K562 (cell line): ENCODE measurements at regions not wholly inside any gene's neighbourhood (a gene's known extent, or its start where the extent isn't known, plus 50 kb on each side); places are given as distances from the start of the nearest gene placed in this dataset.
"Not testable (repeated sequence)": the region's sequence is repeated elsewhere in the genome, so short reads cannot be mapped to it uniquely, and the experiment has no call there.

ENCODE experiments used
- ATAC-seq: fragments of 200-7000 bp; cut with Tn5 transposase; 3 replicates; pipeline ENCODE4 v1.9.1; 2020; ENCODE audit warnings: moderate library complexity
- BruUV-seq: library from RNA; stranded (reverse); fragments of 400-500 nt; replicated peaks from 2 replicates; lab custom pipeline; 2021; lab: Mats Ljungman, UMichigan
- CTCF ChIA-PET: fragments of 300-600 bp; formaldehyde crosslinking; extraction: SDS; loops from one replicate; lab custom pipeline; 2021; ENCODE audit warnings: low intra/inter-chr PET ratio; lab: Yijun Ruan, JAX
- POLR2A ChIA-PET: fragments of 300-600, 350-650 bp; sonication (Branson Sonifier 250); formaldehyde crosslinking; extraction: SDS; loops from one replicate; lab custom pipeline; 2021; ENCODE audit warnings: antibody characterized with exemption, inconsistent platforms; lab: Yijun Ruan, JAX
- DNase-seq, 4 experiments: peaks; one replicate each; pipeline versions ENCODE4 v3.0.0 to v3.0.0-alpha.2; 2011 to 2018; ENCODE audit warnings: low spot score in 3 of 4, mixed read lengths in 3 of 4; ENCODE audit errors: extremely low read depth in 1 of 4
- FAIRE-seq: peaks from 2 replicates; lab custom pipeline; 2011; peaks lifted over from hg19 to GRCh38; lab: Jason Lieb, UNC
- H2AFZ ChIP-seq: 2 replicates; pipeline ENCODE4 v1.6.0; 2011; ENCODE audit warnings: low read depth, low read length, control low read depth, inconsistent platforms
- H3K27ac ChIP-seq: fragments of 200-600 bp; 3 replicates; pipeline ENCODE4 v1.8.0; 2011; ENCODE audit warnings: low read depth, mild to moderate bottlenecking, control low read depth, inconsistent platforms, low read length, moderate library complexity, mixed read lengths; ENCODE audit errors: extremely low read depth
- H3K27me3 ChIP-seq, 2 experiments: fragments of 300-600 bp in 1 of 2; 2 replicates in 1 of 2; 3 replicates in 1 of 2; pipeline versions ENCODE4 v1.6.0 to v1.8.0; 2011; ENCODE audit warnings: inconsistent platforms in 2 of 2, low read length in 2 of 2, mild to moderate bottlenecking in 1 of 2, mixed read lengths in 1 of 2, moderate library complexity in 1 of 2; ENCODE audit not compliant: control insufficient read depth in 2 of 2, insufficient read depth in 2 of 2
- H3K36me3 ChIP-seq: fragments of 300-600 bp; 3 replicates; pipeline ENCODE4 v1.8.0; 2011; ENCODE audit warnings: mild to moderate bottlenecking, low read length, inconsistent platforms; ENCODE audit not compliant: control insufficient read depth, insufficient read depth
- H3K4me1 ChIP-seq, 2 experiments: fragments of 200-600 bp in 1 of 2; replicated peaks in 1 of 2; 2 replicates in 1 of 2; 3 replicates in 1 of 2; pipeline versions ENCODE4 v1.5.1 to v1.8.0; 2011; ENCODE audit warnings: inconsistent platforms in 2 of 2, low read length in 2 of 2, mild to moderate bottlenecking in 1 of 2, mixed read lengths in 1 of 2, moderate library complexity in 1 of 2; ENCODE audit not compliant: control insufficient read depth in 2 of 2, insufficient read depth in 2 of 2
- H3K4me2 ChIP-seq: 2 replicates; pipeline ENCODE4 v1.6.1; 2011; ENCODE audit warnings: low read length, control low read depth, inconsistent platforms, mixed read lengths; ENCODE audit not compliant: insufficient read depth
- H3K4me3 ChIP-seq: fragments of 200-600 bp; sonication (generic), shearing (Covaris generic); 2 replicates; pipeline ENCODE4 v1.5.1; 2016; ENCODE audit warnings: control low read depth, inconsistent platforms
- H3K79me2 ChIP-seq: fragments of 200-600 bp; 3 replicates; pipeline ENCODE4 v1.8.0; 2011; ENCODE audit warnings: low read length, inconsistent platforms; ENCODE audit not compliant: control insufficient read depth, insufficient read depth
- H3K9ac ChIP-seq, 2 experiments: 2 replicates each; pipeline versions ENCODE4 v1.6.0 to v1.6.1; 2011; ENCODE audit warnings: low read depth in 2 of 2, low read length in 2 of 2, control low read depth in 1 of 2, inconsistent platforms in 1 of 2, mild to moderate bottlenecking in 1 of 2, mixed read lengths in 1 of 2; ENCODE audit not compliant: insufficient read depth in 1 of 2
- H3K9me1 ChIP-seq: one replicate; pipeline ENCODE4 v1.6.0; 2011; ENCODE audit warnings: inconsistent platforms, mild to moderate bottlenecking, low read length, moderate library complexity; ENCODE audit not compliant: control insufficient read depth, insufficient read depth
- H3K9me3 ChIP-seq: replicated peaks from 2 replicates; pipeline ENCODE4 v1.5.1; 2011; ENCODE audit warnings: low read depth, low read length, inconsistent platforms; ENCODE audit not compliant: control insufficient read depth, insufficient read depth
- H4K20me1 ChIP-seq: replicated peaks from 2 replicates; pipeline ENCODE4 v1.6.1; 2011; ENCODE audit warnings: low read length, inconsistent platforms, mixed read lengths; ENCODE audit not compliant: control insufficient read depth, insufficient read depth
- WGBS: fragments of 100-300 bp; shearing (Covaris generic); methylation state at CpG from one replicate; pipeline ENCODE4 v1.1.6; 2016; ENCODE audit warnings: low coverage, mixed read lengths; ENCODE audit not compliant: insufficient coverage; ENCODE audit errors: missing lambda C conversion rate; 5-methylcytosine and 5-hydroxymethylcytosine counted together
- in situ Hi-C: fragments of 300-500 bp; cut with MboI; formaldehyde crosslinking; loops from 4 replicates; pipeline ENCODE4 v1.15.0; 2018; ENCODE audit warnings: inconsistent platforms, mixed read lengths
- intact Hi-C: fragments of 100-400 bp; cut with micrococcal nuclease; formaldehyde crosslinking; loops from 2 replicates; pipeline ENCODE4 v1.14.2; 2022

DNA sequence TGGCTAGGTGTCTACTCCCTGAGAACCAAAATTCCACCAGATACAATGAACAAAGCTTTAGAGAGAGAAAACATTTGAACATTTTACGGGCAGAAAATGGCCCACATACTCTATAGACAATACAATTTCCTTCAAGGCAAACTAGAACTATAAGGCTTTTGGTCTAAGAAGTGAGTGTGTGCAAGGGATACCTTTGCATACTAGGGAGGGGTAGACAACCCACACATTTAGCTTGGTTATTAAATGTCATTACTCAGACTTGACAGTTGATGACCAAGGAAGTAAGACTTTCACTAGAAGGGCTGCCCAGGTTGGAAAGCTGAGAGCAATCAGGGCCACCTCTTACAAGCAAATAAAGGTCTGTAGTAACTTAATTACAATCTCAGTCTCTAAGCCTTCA, 64.0 kb upstream of the PLEKHM1 start:
- H2AFZ ChIP-seq, H3K4me3 ChIP-seq, H3K27ac ChIP-seq, intact Hi-C loops, POLR2A ChIA-PET, H4K20me1 ChIP-seq, H3K4me1 ChIP-seq, H3K9ac ChIP-seq, H3K79me2 ChIP-seq, H3K4me2 ChIP-seq, H3K27me3 ChIP-seq, H3K36me3 ChIP-seq, FAIRE-seq, ATAC-seq, in situ Hi-C loops, BruUV-seq, H3K9me1 ChIP-seq, CTCF ChIA-PET, H3K9me3 ChIP-seq, DNase-seq: not testable (repeated sequence)
- no CpG with 5 or more reads among the region's 1 CpG for WGBS

DNA sequence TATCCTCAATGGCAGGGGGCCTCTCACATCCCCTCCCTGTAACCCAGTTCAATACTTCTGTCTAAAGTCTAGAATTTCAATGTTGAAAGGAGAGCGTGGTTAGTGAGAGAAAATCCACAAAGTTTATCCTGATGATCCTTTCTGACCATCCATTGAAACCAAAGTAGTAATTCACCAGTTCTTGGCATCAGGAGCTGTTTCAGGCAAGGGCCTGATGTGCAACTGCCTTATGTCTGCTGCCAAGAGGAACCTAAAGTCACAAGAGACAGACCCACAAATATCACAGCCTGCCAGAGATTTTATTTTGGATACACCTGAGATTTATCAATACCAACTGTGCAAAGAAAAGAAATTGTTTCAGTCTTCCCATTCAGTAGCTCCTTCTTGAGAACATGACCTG, 68.3 kb upstream of the PLEKHM1 start:
- H3K27me3 ChIP-seq, H3K79me2 ChIP-seq, H3K4me3 ChIP-seq, H4K20me1 ChIP-seq, in situ Hi-C loops, H3K4me2 ChIP-seq, H3K4me1 ChIP-seq, H3K36me3 ChIP-seq, H3K9me3 ChIP-seq, POLR2A ChIA-PET, intact Hi-C loops, H3K9me1 ChIP-seq, BruUV-seq, H2AFZ ChIP-seq, DNase-seq, CTCF ChIA-PET, FAIRE-seq, H3K9ac ChIP-seq, ATAC-seq, H3K27ac ChIP-seq: not testable (repeated sequence)
- no CpG with 5 or more reads among the region's 1 CpG for WGBS

DNA sequence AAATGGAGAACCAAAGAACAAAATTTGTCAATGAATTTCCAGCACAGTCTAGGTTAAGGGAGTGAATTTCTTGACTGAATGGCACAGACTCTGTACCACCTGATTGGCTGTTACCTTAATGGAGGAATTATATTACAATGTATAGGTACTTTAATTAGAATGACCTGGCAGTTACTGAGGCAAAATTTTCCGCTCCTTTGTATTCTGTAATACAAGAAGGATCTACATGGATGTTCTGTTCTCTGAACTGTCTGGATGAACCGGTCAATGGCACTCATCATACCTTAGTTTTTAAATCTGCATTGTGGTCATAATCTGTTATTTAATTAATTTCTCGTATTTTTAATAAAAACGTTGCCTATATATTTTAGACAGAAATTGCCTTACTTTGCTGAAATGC, 72.3 kb upstream of the PLEKHM1 start:
- H3K79me2 ChIP-seq, H3K27me3 ChIP-seq, H3K4me2 ChIP-seq, POLR2A ChIA-PET, H3K9me3 ChIP-seq, H3K9ac ChIP-seq, H3K36me3 ChIP-seq, H3K9me1 ChIP-seq, BruUV-seq, DNase-seq, ATAC-seq, intact Hi-C loops, H3K27ac ChIP-seq, FAIRE-seq, H3K4me1 ChIP-seq, in situ Hi-C loops, H2AFZ ChIP-seq, CTCF ChIA-PET, H3K4me3 ChIP-seq, H4K20me1 ChIP-seq: not testable (repeated sequence)
- WGBS: 0% methylated on average over 3 of the region's 4 CpGs

GRCh38 chr17:45563283-45563682, 72.8 kb upstream of the PLEKHM1 start:
- ATAC-seq, FAIRE-seq, BruUV-seq: not testable (repeated sequence)

More at GRCh38 chr17:45563283-45563682, 72.8 kb upstream of the PLEKHM1 start:
- H3K4me2 ChIP-seq, H3K79me2 ChIP-seq, CTCF ChIA-PET, DNase-seq, H4K20me1 ChIP-seq, H3K9me3 ChIP-seq, H3K4me3 ChIP-seq, in situ Hi-C loops, H3K27me3 ChIP-seq, H3K27ac ChIP-seq, H2AFZ ChIP-seq, H3K9me1 ChIP-seq, POLR2A ChIA-PET, H3K4me1 ChIP-seq, intact Hi-C loops, H3K9ac ChIP-seq, H3K36me3 ChIP-seq: not testable (repeated sequence)
- WGBS: 0% methylated on average over 2 of the region's 3 CpGs
